COLO668 (cell line): ENCODE measurements at regions not wholly inside any gene's neighbourhood (a gene's known extent, or its start where the extent isn't known, plus 50 kb on each side); places are given as distances from the start of the nearest gene placed in this dataset.

Experiments used
- DNase-seq: peaks from one replicate; lab custom pipeline; 2025; ENCODE audit not compliant: unreplicated experiment; lab: John Stamatoyannopoulos, UW

DNA sequence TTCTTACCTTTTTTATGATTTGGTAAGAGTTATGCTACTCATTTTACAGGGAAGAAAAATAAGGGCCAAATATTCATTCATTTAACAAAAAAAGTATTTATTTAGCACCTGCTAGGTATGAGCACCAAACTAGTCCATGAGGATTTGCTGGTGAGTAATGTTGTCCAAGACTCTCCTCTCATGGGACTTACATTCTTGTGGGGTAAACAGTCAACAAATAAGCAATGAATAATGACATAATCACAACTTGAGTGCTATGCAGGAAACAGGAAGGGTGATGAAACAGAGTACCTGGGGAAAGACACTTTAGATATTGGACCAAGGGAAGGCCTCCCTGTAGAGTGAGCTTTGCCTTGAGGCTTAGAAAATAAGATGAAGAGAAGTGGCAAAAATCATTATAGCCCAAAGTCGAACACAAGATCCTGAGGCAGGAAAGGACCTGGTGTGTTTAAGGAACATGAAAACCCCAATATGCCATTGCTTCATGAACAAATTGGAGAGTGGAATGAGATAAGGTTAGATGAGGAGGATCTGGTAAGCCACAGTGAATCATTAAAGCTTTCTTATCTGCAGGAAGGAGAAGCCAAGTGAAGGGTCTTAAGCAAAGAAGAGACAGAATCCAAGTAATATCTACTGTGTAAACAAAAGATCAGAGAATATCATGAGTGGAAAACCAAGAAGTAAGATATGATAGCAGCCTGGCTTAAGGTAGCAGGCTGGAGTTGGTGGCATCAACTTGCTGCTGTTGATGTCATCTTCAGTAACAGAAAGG is 294.5 kb upstream of the NBEA start:
- DNase-seq: no peak

DNA sequence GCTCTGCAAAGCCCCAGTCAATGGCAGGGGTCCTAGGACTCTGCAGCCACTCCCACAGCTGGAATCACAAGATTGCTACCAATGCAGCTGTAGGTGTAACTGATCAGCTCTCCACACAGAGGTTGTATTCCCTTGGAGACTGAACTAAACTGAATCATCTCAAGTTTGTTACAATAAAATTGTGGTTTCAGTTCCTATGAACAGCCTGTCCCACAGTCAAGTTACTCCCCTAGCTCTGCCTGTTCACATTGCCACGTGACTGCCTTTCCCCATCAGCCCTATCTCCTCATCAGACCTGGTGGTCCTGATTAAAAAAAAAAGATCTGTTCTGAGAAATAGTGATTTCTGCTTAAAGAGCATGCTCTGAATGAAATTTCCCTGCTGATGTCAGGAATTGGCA is 287.9 kb upstream of the NBEA start:
- no peak for DNase-seq

DNA sequence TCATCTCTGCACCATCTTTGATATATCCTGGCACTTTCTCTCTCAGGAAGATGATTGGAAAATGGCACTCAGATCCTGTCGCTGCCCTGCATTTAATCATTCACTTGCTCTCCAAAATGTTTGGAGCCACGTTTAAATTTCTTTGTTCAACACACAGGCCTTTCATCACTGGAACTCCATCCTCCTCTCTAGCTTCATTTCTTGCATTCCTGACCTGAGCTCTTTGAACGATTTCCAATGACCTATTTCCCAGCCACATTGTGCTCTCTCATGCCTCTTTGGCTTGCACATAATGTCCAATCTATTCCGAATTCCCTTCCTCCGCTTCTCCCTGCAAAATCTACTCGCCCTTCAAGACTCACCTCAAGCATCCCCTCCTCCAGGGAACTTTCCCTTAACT is 287.4 kb upstream of the NBEA start:
- no peak for DNase-seq

DNA sequence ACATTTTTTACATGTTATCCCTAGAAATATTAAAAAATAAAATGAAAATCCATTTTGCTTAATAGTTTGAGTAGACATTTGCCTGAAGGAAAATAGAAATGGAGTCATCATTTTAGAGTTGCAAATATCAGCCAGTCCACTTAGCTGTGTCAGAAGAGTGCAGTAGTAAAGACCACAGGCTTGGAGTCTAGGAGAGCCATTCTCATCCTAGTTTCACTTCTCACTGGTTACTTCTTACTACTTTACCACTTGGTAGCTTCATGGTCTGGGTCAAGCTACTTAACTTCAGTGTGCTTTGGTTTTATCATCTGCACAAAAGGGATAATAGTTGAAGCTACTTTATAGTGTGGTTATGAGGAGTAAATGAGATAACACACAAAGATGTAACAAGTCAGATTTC is 286.5 kb upstream of the NBEA start:
- DNase-seq: no peak

DNA sequence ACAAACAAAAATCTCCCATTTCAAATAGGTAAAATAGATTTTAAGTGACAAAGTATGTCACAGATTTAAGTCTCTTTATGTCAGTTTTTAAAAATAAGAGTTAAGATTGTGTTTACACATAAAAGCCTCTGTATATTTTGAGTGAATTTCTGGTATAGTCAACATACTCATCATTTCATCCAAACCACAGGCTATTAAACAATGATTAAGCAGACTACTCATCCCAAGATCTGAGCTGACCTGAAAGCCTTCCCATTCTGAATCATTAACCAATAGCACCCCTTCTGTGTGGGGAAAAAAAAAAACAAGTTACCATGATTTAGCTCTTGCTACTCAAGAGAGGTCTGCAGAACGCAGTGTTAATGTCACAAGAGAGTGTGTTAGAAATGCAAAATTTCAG is 284.4 kb upstream of the NBEA start:
- no peak for DNase-seq

DNA sequence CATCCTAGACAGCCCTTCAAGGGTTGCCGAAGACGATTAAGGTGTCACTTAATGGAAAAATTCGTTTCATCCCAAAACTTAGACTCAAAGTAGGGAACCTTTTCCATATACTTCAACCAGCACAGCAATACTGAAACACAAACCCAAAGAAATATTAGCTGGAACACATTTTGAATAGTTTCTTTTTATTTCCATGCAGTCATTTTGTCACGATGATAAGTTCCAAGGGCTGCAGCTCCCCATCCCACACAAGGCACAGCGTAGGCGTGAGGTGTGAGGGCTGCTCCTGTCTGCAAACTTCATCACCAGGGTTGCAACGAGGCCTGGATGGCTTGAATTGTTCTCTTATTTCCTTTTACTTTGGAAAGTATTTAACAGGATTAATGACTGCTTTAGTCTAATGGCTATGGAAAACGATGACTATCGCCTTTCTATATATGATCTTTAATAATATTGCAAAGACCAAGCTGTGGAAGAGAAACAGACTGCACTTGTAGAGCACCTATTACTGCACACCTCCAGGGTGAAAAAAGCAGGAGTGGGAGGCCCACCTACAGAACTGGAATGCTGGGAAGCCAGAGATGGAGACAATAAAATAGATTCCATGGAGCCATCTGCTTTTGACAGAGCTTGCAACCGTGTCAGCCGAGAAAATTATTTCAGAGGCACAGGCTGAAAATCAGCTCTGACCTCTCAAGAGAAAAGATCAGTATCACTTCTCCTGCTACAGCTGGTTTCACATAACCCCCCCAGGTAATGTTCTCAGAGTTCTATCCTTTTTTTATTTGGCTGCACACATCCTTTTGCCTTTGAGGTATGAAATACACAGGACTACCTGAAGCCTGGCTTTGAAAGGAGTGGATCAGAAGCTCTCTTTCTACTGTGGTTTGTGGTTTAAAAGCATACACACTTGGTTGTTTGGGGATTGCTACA is 274.5 kb upstream of the NBEA start:
- DNase-seq: no peak

DNA sequence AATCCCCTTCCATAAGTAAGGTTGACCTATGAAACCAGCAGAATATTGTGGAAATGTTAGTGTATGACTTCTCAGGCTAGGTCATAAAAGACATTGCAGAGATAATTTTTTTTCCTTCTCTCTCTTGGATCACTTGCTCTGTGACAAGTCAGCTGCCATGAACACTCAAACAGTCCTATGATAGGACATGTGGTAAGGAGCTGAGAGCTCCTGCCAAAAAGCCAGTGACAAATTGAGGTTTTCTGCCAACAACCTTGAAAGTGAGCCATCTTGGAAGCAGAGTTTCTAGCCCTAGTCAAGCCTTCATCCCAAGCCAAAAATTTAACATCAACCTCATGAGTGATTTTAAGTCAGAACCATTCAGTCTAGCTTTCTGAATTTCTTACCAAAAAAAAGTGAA is 270.9 kb upstream of the NBEA start:
- no peak for DNase-seq

DNA sequence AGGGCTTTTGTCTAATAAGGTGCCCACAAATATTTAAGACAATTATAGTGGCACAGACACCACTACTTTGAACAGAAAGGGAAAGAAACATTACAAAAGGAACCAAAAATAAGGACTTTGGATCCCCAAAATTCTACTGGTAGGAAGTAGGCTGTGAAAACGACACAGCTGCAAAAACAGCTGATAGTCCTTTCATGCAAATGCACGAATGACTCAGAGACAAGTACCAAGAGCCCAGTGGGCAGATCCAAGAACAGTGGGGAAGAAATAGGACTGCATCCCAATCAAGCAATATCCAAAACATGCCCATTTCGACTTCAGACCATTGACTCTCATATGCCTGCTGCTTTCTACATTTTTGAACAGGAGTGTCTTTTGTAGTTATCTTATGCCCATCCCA is 269.4 kb upstream of the NBEA start:
- no peak for DNase-seq

DNA sequence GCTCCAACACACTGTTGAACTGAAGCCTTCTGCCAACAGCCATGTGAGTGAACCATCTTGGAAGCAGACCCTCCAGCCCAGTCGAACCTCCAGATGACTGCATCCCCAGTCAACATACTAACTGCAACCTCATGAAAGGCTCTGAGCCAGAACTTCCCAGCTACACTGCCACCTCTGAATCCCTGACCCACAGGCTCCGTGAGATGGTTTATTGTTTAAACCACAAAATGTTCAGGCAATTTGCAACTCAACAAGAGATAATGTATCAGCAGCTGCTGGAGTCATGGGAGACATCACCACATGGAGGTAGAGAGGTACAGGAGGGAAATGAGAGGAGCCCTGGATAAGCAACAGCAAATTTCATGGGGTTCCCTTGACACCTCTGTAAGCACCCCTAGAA is 266.4 kb upstream of the NBEA start:
- DNase-seq: no peak

DNA sequence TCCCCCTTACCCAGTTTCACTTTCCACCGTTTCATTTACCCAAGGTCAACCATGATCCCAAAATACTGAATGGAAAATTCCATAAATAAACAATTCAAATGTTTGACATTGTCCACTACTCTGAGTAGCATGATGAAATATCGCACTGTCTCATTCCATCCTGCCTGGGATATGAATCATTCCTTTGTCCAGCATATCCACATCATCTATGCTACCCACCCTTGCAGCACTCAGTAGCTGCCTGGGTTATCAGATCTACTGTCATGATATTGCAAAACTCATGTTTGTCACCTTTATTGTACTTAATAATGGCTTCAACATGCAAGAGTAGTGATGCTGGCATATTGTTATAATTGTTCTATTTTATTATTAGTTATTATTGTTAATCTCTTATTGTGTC is 263.9 kb upstream of the NBEA start:
- no peak for DNase-seq

DNA sequence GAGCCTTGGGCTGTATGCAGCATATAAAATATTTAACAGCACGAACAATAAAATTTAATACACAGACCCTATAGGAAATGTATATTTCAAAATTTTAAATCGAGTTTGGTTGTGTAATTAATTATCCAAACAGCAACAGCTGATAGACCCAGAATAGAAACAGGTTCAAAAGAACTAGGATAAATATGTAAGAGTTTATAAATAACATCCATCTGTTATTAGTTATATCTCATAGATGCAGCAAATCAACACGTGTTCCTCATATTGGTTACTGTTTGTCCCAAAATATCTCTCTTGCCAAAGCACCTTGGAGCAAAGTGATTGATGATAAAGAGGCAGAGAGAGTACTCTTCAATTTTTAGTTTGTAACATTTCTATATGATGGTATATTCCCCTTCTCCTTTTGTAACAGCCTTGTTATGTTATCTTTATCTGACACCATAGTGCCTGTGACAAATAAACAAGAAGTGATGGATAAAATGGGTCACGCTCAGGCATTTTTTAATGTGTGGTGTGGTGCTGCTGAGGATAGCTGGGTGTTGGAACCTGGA is 260.6 kb upstream of the NBEA start:
- no peak for DNase-seq

DNA sequence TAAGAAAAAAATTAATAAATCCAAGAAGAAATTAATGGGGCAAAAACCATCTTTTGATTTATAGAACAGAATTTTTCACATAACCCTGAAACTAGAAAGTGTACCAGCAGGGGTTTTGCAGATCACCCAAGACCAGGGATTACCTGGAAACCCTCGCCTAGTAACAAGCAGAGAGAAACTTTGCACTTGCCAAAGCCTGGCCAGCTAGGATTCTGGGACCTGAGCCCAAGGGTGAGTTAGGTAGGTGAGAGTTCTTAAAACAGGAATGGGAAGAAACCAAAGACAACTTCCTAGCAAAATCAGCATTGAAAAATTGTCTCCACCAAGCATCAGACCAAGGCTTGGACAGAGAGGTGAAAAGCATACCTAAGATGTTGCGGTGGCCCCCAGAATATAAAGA is 247.0 kb upstream of the NBEA start:
- no peak for DNase-seq

DNA sequence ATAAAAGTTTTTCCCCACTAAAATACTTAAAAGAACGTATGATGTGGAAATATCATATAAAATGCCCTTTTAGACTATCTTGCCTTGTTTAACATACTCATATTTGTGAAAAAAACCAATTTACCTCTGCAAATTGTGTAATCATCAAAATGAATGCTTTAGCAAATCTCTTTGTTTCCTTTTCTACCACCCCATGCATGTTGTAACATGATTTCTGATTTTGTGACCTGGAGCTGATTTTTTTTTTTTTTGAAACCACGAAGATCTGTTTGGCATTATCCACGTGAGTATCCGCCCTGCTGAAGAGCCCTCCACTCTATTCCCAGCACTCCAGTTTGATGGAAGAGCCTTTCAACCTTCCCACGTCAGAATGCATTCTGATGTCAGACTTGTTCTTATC is 245.8 kb upstream of the NBEA start:
- no peak for DNase-seq

DNA sequence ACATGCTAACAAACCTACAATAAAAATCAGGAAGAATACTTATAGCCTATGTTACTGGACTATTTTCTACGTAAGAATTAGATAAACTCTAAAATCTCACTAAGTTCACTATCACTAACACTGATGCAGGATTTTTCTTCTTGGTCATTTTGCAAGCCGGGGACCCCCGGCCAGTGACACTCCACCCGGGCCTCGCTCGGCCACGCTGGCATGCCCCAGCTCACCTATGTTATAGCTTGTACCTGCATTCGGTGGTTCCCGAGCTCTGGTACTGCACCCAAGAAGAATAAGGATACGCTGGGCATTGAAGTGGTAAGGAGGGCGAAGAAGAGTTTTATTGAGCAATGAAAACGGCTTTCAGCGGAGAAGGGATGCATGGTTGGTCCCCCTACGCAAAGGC is 245.3 kb upstream of the NBEA start:
- no peak for DNase-seq

DNA sequence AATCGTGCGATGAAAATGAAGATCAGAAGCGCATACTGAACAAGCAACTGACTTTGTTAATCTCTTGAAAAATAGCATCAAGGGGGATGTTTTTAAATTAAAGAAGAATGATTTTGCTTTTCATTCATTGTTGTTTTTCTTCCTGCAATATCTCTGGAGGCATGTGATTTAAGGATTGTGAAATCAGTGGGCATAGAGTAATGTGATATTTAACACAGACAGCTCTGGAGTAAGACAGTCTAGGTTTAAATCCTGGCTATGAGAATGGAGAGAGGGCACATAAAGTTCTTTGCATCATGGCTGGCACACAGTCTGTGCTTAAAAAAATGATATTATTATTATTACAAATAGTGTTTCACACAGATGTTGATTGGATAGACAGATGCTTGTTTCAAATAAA is 243.1 kb upstream of the NBEA start:
- DNase-seq: no peak

DNA sequence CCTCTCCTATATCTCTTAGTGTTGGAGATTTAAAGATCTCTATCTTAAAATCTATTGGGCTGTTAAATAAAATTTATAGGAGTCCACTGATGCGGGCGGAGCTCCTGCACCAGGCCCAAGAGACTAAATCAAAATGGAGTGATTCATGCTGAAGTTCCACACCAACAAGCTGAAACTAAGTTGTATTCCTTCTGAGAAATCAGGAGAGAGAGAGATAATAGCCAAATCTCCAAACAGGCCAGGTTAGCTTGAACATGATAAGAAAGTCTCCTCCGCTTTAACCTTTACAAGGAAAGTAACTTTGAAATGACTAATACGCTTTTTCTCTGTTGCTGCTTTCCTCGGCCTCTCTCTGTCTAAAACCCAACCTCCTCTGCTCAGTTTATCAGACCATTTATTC is 241.9 kb upstream of the NBEA start:
- DNase-seq: no peak

DNA sequence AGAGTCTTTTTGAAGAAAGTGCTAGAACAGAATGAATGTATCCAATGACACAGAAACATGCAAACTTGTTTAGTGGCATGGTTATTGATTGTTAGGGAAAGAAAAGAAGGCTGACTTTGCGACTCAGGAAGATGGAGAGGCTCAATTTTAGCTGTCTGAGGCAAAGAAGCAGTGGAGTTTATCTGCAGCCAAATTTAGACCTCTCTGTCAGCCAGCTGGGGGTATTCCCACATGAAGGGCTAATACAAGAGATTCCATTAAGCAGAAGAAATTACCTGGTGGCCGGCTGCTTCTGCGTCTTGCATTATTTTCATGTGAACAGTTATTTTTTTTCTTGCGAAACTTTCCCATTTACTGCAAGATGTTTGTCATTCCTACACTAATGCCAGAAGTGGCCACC is 240.2 kb upstream of the NBEA start:
- DNase-seq: no peak

DNA sequence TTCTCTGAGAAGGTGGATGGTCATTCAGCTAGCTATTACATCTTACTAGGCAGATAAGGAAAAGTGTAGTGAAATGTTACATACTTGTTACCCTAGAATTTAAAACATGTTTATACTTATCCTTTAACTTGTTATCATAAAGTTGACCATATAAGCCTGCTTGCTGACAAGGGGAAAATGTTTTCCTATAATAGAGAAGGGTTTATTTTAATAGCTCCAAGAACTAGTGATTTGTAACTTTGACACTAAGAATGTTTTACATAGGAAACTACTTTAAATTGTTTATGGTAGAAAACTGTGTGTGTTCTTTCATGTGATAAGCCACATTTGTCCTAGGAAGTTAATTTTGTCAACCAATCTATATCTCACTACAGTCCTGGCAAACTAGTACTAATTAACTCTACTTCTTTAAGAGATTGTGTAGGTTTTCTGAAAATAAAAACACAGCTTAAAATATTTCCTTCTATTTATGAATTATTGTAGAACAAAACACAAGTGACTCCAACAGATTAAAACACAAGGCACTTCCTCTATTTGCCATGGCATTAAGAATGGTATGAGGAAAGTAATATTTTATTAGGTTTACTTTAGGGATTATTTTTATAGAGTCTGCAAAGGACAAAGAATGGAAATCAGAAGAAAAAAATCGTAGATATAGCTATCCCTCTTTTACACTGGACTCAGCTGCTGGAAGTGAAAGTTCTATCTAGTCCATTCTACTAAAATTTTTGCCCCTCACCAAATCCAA is 233.3 kb upstream of the NBEA start:
- DNase-seq: no peak

DNA sequence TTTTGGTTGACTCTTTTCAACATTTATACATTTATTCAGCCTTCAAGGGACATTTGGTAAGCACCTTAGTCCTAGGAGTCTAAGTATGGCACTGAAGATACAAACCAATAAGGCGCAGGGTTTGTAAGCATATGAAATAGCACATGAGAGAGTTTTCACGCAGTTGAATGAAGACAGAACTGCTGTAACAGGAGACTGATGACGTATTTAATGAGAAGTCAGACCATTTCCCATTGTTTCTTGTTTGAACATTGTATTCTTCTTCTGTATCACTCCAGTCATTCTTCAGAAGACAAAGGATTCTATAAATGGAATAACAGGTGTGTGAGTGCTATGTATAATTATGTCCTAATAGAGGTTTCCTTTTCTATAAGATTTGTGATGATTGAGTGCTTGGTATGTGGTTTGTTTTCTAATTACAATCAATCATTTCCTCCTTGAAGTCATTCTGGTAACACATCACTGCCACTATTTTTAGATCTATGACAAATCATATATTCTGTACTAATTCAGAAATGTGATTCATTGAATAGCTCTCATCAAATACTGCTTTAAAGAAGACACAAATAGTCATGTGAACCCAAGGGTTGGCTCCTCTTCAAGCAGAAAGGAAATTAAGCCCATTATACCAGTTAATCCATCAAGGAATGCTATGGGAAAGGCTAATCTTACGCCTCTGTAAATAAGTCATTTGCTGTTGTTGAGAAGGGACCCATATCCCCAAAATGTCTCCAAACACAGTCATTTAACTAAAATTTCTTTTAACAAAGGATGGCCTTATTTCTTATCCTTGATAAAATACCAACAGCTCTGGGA is 222.8 kb upstream of the NBEA start:
- DNase-seq: no peak

DNA sequence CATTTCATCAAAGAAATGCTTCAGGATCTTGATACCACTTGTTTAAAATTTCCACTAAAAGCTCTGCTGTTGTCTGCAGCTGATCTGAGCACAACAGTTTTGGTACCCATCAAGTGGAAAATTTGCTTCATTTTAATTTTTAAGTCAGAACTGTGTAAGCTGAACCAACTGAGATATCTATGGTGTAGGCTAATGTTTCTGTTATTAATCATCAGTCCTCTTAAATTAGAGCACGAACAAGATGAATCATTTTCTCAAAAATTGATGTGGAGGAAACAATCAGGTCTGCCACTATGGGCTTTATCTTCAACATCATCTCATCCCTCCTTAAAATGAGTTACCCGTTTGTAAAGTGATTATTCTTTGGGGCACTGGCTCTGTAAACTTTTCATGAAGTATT is 221.5 kb upstream of the NBEA start:
- no peak for DNase-seq
